Suprapubic skin (tissue), 3 donors: ENCODE measurements at regions not wholly inside any gene's neighbourhood (a gene's known extent, or its start where the extent isn't known, plus 50 kb on each side); places are given as distances from the start of the nearest gene placed in this dataset.

Experiments used
- POLR2A ChIP-seq, 2 donors: fragments of 450-650 bp; IDR thresholded peaks; one replicate each; pipeline ENCODE4 v1.6.1; 2017; ENCODE audit warnings: antibody characterized with exemption in 2 of 2, mild to moderate bottlenecking in 2 of 2, moderate library complexity in 2 of 2
- TF ChIP-seq, protein P1 (sequence below), 2 donors: fragments of 200-600 bp in 1 of 2; fragments of 450-650 bp in 1 of 2; sonication (generic) in 1 of 2; IDR thresholded peaks; one replicate each; pipeline ENCODE4 v1.5.1; 2016 to 2019; ENCODE audit warnings: antibody characterized with exemption in 2 of 2, mild to moderate bottlenecking in 1 of 2, moderate library complexity in 1 of 2

GRCh38 chr5:88553136-88553875 lies 284.7 kb upstream of the TMEM161B start:
- TF ChIP-seq, protein P1, sequence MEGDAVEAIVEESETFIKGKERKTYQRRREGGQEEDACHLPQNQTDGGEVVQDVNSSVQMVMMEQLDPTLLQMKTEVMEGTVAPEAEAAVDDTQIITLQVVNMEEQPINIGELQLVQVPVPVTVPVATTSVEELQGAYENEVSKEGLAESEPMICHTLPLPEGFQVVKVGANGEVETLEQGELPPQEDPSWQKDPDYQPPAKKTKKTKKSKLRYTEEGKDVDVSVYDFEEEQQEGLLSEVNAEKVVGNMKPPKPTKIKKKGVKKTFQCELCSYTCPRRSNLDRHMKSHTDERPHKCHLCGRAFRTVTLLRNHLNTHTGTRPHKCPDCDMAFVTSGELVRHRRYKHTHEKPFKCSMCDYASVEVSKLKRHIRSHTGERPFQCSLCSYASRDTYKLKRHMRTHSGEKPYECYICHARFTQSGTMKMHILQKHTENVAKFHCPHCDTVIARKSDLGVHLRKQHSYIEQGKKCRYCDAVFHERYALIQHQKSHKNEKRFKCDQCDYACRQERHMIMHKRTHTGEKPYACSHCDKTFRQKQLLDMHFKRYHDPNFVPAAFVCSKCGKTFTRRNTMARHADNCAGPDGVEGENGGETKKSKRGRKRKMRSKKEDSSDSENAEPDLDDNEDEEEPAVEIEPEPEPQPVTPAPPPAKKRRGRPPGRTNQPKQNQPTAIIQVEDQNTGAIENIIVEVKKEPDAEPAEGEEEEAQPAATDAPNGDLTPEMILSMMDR (IDR thresholded peaks at IDR 0.05): no peak
- no peak for TF ChIP-seq POLR2A (IDR thresholded peaks at IDR 0.05)
